Endothelial cell (in vitro differentiated cells): ENCODE measurements at regions not wholly inside any gene's neighbourhood (a gene's known extent, or its start where the extent isn't known, plus 50 kb on each side); places are given as distances from the start of the nearest gene placed in this dataset.

ENCODE experiments used
- DNase-seq: peaks from one replicate; pipeline ENCODE4 v3.0.0; 2021; ENCODE audit warnings: low spot score
- H3K27ac Mint-ChIP-seq: one replicate; pipeline ENCODE4 v1.8.0; 2021; ENCODE audit warnings: mixed read lengths, inconsistent platforms; ENCODE audit not compliant: unreplicated experiment
- H3K27me3 Mint-ChIP-seq: one replicate; pipeline ENCODE4 v1.8.0; 2021; ENCODE audit warnings: mild to moderate bottlenecking, moderate library complexity, mixed read lengths, inconsistent platforms; ENCODE audit not compliant: unreplicated experiment
- H3K36me3 Mint-ChIP-seq: one replicate; pipeline ENCODE4 v1.8.0; 2021; ENCODE audit warnings: mild to moderate bottlenecking, low read depth, mixed read lengths, inconsistent platforms; ENCODE audit not compliant: unreplicated experiment
- H3K4me1 Mint-ChIP-seq: one replicate; pipeline ENCODE4 v1.8.0; 2021; ENCODE audit warnings: mild to moderate bottlenecking, mixed read lengths, inconsistent platforms; ENCODE audit not compliant: unreplicated experiment
- H3K4me3 Mint-ChIP-seq: one replicate; pipeline ENCODE4 v1.8.0; 2021; ENCODE audit warnings: mild to moderate bottlenecking, mixed read lengths, inconsistent platforms; ENCODE audit not compliant: unreplicated experiment
- H3K9me3 Mint-ChIP-seq: one replicate; pipeline ENCODE4 v1.8.0; 2021; ENCODE audit warnings: mixed read lengths, inconsistent platforms; ENCODE audit not compliant: unreplicated experiment
- CTCF ChIP-seq: fragments of 200-600 bp; sonication (generic); IDR thresholded peaks from one replicate; pipeline ENCODE4 v1.5.0; 2021; ENCODE audit warnings: antibody characterized with exemption; ENCODE audit not compliant: unreplicated experiment

GRCh38 chr9:108411632-108412031 is 444.2 kb downstream of the ACTL7B start:
- H3K4me3 Mint-ChIP-seq = no peak overlapping the region
- H3K9me3 Mint-ChIP-seq = no peaks in the 10 kb centered on the region
- H3K4me1 Mint-ChIP-seq = peaks cover 15% of the 10 kb centered on the region
- no peak for DNase-seq
- no peak for TF ChIP-seq CTCF
- H3K36me3 Mint-ChIP-seq = no peaks in the 10 kb centered on the region
- H3K27ac Mint-ChIP-seq = no peak overlapping the region
- peaks cover 2% of the 10 kb centered on the region for H3K27me3 Mint-ChIP-seq

- Mint-ChIP-seq H3K27me3 (peaks cover 2% of the 10 kb centered on the region), H3K9me3 (no peaks in the 10 kb centered on the region), H3K4me1 (peaks cover 9% of the 10 kb centered on the region), H3K27ac (no peak overlapping the region), H3K4me3 (no peak overlapping the region), H3K36me3 (no peaks in the 10 kb centered on the region)
- TF ChIP-seq CTCF = no peak
- no peak for DNase-seq
Observed at GRCh38 chr9:108410161-108410560, 445.6 kb downstream of the ACTL7B start.

- TF ChIP-seq CTCF = no peak
- Mint-ChIP-seq H3K36me3 (no peaks in the 10 kb centered on the region), H3K4me3 (no peak overlapping the region), H3K27ac (no peak overlapping the region), H3K4me1 (no peaks in the 10 kb centered on the region), H3K27me3 (no peaks in the 10 kb centered on the region), H3K9me3 (no peaks in the 10 kb centered on the region)
- DNase-seq = no peak
Observed at GRCh38 chr9:108400297-108400696, 455.5 kb downstream of the ACTL7B start.

- Mint-ChIP-seq H3K9me3 (no peaks in the 10 kb centered on the region), H3K27me3 (no peaks in the 10 kb centered on the region), H3K36me3 (no peaks in the 10 kb centered on the region), H3K4me3 (no peak overlapping the region), H3K27ac (no peak overlapping the region), H3K4me1 (no peaks in the 10 kb centered on the region)
- no peak for TF ChIP-seq CTCF
- no peak for DNase-seq
Observed at GRCh38 chr9:108399851-108400250, 455.9 kb downstream of the ACTL7B start.

GRCh38 chr9:108397286-108397685 is 458.5 kb downstream of the ACTL7B start:
- Mint-ChIP-seq H3K27me3 (no peaks in the 10 kb centered on the region), H3K36me3 (no peaks in the 10 kb centered on the region), H3K4me1 (no peaks in the 10 kb centered on the region), H3K27ac (no peak overlapping the region), H3K9me3 (no peaks in the 10 kb centered on the region), H3K4me3 (no peak overlapping the region)
- no peak for TF ChIP-seq CTCF
- no peak for DNase-seq
